GM21423 (cell line): ENCODE measurements at regions not wholly inside any gene's neighbourhood (a gene's known extent, or its start where the extent isn't known, plus 50 kb on each side); places are given as distances from the start of the nearest gene placed in this dataset.

Experiments
- ATAC-seq: cut with Tn5 transposase; IDR thresholded peaks from one replicate; pipeline ENCODE4 v1.9.1; 2021; ENCODE audit warnings: mild to moderate bottlenecking, moderate library complexity; ENCODE audit not compliant: unreplicated experiment

DNA sequence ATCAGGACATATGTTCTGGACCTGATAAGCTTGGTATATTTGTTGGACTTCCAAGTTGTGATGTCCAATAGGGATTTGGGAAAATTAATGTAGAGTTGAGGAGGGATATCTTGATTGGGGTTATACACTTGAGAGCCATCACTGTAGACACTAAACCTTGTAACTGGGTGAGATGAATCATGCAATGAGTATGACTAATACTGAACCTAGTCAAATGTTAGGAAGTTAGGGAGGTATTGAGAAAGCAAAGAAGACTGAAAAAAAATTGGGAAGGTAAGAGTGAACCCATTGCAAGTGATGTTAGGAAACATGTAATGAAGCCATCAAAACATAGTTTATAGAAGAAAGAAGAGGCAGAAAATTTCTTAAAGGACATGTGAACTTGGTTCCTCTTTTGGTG lies 668.4 kb upstream of the CDH9 start:
- ATAC-seq, result no peak

GRCh38 chr5:27705661-27706060 lies 667.3 kb upstream of the CDH9 start:
- no peak for ATAC-seq

DNA sequence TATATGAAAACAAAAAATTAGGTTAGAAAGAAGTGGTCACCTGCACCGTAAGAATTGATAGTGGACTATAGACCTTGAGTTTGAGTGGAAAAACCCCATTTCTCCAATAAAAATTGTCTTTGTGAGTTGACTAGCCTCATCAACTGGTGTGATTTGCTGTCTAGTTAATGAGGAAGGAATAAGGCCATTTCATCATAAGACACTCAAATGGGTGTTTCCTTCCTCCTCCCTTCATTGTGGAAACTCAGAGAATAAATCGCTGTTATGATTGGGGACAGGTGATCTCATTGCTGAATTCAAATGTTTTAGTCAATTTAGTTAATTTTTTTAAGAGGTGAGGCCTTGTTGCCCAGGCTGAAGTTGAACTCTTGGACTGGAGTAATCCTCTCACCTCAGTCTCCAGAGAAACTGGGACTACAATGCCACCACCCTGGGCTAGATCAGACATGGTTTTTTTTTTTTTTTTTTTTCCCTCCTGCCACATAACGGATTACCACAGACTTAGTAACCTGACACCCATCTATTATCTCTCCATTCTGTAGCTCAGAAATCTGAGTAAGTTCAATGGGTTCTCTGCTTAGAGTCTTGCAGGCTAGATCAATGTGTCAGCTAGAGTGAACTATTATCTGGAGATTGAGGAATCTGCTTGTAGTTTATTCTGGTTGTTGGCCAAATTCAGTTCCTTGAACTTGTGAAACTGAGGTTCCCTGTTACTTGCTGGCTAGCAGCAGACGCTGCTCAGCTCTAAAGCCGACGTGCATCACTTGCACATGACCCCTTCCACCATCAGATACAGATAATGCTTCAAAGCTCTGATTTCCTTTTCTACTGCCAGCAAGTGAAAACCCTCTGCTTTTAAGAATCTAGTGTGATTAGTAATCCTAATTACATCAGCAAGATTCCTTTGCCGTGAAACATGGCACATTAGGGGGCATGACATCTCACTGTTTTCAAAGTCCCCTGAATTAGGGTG lies 663.8 kb upstream of the CDH9 start:
- ATAC-seq, result no peak

DNA sequence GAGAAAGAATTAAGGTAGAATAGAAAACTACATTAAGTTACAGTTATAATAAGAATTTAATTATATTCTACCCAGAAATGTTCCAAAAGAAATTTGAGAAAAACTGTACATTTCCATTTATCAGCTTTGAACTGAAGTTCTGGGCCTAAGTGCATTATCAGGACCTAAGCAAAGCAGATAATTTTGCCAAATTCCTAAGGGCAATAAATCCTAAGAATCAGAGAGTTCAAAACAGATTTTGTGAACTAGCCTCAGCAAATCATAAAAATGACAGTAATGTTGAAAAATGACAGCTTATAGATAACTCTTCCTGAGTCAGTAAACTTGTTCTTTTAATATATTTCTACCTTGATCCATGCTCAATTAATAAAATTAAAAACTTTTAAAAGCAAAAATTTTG lies 662.1 kb upstream of the CDH9 start:
- ATAC-seq, result no peak

DNA sequence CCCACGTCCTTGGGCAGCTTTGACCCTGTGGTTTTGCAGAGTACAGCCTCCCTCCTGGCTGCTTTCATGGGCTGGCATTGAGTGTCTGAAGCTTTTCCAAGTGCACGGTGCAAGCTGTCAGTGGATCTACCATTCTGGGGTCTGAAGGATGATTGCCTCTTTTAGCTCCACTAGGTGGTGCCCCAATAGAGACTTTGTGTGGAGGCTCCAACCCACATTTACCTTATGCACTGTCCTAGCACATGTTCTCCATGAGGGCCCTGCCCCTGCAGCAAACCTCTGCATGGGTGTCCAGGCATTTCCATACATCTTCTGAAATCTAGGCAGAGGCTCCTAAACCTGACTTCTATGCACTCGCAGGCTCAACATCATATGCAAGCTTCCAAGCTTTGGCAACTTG lies 644.2 kb upstream of the CDH9 start:
- ATAC-seq, result no peak

GRCh38 chr5:27652505-27652904 lies 614.1 kb upstream of the CDH9 start:
- ATAC-seq, result no peak

DNA sequence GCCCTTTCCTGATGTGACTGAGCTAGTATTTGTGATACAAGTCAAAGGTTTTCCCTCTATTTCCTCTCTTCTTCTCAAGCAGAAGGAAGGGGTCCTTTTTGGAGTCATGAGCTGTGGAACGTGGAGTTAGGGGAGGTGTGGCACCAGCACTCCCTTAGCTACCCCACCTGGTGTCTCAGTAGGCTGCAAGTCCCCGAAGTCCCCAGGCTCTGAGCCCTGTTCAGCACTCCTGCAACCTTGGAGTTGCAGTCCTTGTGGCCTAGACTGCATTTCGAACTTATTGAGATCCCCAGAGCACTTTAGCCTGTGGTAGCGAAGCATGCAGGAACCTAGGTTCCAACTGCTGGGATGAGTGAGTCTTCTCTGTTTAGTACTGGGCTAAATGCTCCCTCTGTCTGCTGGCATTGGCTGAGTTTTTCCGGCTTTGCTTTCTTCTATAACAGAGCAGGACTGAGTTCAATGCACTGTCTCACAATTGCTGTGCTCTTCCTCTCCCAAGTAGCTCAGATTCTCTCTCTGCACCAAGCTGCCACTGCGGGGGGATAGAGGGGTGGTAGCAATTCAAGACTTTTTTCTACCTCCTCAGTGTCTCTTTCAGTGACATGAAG lies 600.7 kb upstream of the CDH9 start:
- no peak for ATAC-seq

GRCh38 chr5:27619982-27620381 lies 581.6 kb upstream of the CDH9 start:
- no peak for ATAC-seq

- no peak for ATAC-seq
Observed at GRCh38 chr5:27612161-27612560, 573.8 kb upstream of the CDH9 start.

DNA sequence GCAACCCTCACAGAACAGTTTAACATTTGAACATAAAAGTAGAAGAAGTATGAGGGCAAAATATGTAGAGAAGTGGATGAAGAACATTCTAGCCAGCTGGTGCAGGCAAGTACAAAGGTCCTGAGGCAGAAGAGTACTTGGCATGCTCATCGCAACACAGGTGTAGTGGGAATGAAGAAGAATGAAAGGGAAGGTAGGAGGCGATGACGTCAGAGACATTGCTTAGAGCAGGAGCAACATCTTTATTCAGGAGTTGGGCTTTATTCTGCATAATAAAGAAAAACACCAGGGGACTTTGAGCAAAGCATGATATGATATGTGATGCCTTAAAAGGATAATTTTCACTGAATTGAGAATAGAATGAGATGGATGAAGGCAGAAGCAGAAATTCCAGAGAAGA lies 570.6 kb upstream of the CDH9 start:
- ATAC-seq, result no peak

- no peak for ATAC-seq
Observed at GRCh38 chr5:27598576-27598975, 560.2 kb upstream of the CDH9 start.

DNA sequence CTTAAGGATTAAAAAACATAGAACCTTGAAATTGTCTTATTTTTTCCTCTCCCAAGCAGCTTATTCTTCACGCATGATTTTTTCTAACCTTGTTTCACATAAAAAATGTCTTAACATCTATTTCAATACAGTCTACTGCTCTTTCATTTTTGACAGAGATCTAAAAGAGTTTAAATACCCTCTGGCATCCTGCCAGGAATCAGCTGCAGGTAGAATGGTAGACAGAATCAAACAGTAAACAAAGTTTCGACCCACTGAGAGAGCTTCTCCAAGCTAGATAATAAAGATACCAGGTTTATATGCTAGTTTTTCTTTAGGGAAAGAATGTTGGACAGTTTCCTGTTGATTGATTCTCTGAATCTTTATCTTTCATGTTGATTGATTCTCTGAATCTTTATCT lies 555.8 kb upstream of the CDH9 start:
- no peak for ATAC-seq

GRCh38 chr5:27592231-27592630 lies 553.8 kb upstream of the CDH9 start:
- ATAC-seq, result no peak

DNA sequence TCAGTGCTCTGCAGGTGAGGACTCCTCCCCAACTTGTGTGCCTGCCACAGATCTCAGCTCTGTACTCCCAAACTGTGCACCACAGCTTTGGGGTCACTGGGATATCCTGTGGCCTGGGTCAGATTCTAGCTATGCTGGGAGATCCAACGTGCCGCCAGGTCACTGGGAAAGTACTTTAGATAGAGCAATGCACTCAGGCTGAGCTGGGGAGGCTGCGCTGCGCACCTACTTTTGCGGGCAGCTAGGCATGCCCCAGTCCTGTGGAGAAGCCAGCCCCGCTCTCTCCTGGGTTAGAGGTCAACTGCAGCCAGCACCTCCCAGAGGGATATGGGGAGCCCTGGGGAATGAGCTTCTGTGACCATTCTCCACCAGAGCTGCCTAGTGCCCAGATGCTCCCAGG lies 552.1 kb upstream of the CDH9 start:
- ATAC-seq, result no peak

- ATAC-seq, result no peak
Observed at GRCh38 chr5:27578279-27578678, 539.9 kb upstream of the CDH9 start.

- ATAC-seq, result no peak
Observed at GRCh38 chr5:27571681-27572080, 533.3 kb upstream of the CDH9 start.

DNA sequence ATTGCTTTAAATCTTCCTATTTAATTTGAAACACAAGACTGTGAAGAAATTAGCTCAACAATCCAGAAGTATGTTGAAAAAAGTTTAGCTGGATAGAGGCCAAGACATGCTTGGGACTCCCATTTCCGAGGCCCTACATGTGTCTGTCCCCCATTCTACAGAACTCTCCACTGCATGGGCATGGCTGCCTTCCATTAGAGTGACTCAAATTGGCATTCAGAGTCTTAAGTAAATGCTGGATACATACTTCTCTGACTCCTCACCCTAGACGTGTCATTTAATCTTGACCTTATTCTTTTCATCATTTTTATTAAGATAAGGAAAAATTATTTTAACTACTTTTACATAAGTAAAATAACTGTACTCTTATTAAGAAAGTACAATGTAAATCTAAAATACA lies 530.4 kb upstream of the CDH9 start:
- no peak for ATAC-seq

DNA sequence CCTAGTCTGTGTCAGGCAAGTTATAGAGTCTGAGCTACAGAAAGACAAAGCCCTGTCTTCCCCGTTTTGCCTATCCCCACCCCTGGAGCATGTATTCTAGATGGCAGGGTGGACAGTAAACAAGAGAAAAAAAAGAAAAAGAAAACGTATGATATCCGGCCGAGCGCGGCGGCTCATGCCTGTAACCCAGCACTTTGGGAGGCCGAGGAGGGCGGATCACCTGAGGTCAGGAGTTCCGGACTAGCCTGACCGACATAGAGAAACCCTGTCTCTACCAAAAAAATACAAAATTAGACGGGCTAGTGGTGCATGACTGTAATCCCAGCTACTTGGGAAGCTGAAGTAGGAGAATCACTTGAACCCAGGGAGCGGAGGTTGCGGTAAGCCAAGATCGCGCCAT lies 523.0 kb upstream of the CDH9 start:
- no peak for ATAC-seq

- no peak for ATAC-seq
Observed at GRCh38 chr5:27548484-27548883, 510.1 kb upstream of the CDH9 start.

DNA sequence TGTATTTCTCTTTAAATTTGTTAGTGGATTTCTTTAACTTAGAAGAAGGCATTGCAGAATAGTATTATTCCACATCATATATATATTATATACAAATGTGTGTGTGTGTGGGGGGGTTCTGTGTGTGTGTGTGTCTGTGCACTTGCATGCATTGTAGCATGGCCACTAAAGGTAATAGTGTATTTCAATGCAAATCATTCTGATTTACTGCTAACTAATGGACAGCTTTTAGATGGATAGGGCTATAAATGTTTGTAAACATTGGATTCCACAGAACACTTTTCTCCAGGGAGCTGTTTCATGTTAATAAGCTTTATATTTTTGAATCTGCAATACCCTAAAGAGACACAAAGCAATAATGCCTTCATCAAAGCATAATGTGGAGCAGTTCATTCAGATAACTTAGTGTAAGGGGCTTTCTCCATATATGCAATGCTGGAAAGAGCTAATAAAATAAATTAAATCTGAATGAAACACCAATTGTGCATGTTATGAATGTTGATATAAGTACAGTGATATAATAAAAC lies 496.7 kb upstream of the CDH9 start:
- no peak for ATAC-seq

DNA sequence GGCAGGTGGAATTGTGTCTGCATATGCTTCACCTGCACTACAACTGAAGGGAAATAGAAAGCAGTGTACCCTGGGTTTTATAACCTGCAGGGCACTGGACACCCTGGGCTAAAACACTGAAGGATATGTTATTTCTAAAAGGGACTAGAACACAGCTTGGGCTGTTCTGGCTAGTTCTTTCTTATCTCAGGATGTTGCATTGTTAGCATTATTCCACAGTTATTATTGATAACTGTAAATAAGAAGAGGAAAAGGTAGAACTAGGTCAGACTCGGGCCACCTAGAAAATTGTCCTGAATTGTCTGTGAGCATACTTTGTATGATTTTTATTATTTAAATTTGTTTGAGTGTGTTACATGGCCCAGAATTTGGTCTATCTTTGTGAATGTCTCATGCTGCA lies 493.9 kb upstream of the CDH9 start:
- no peak for ATAC-seq

DNA sequence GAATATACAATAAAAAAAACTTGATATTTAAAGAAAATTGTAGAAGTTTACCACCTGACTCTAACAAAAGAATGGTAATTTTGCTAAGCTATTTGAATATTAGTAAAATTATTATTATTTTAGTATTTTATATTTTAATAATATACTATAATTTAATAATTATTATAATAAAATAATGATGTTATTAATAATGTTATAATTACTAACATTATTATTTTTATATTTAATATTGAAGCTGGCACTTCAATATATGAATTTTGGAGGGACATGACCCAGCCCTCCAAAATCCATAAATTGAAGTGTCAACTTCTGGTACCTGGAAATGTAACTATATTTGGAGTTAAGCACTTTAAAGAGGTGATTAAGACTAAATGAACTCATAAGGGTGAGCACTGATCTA lies 486.1 kb upstream of the CDH9 start:
- no peak for ATAC-seq
